Activated CD4-positive, alpha-beta memory T cell treated with anti-CD3 and anti-CD28 coated beads, Interleukin-2, amount 10 ng/mL, durations not matched to agents 7 days and 5 days (primary cell): ENCODE measurements at regions not wholly inside any gene's neighbourhood (a gene's known extent, or its start where the extent isn't known, plus 50 kb on each side); places are given as distances from the start of the nearest gene placed in this dataset.
"Not testable (repeated sequence)": the region's sequence is repeated elsewhere in the genome, so short reads cannot be mapped to it uniquely, and the experiment has no call there.

Experiments
- CTCF ChIA-PET: fragments of 350-600 bp; sonication (Branson Sonifier 250); formaldehyde crosslinking; loops from one replicate; lab custom pipeline; 2021; ENCODE audit warnings: antibody characterized with exemption, inconsistent platforms; lab: Charles Lee
- POLR2A ChIA-PET: fragments of 350-600 bp; sonication (Branson Sonifier 250); formaldehyde crosslinking; loops from one replicate; lab custom pipeline; 2021; ENCODE audit warnings: antibody characterized with exemption; lab: Charles Lee
- DNase-seq: peaks from one replicate; pipeline ENCODE4 v3.0.0-alpha.2; 2020
- H3K27ac Mint-ChIP-seq: one replicate; pipeline ENCODE4 v1.8.0; 2021; ENCODE audit warnings: mild to moderate bottlenecking, mixed read lengths
- H3K27me3 Mint-ChIP-seq: one replicate; pipeline ENCODE4 v1.8.0; 2021; ENCODE audit warnings: mixed read lengths
- H3K36me3 Mint-ChIP-seq: one replicate; pipeline ENCODE4 v1.8.0; 2021; ENCODE audit warnings: low read depth, mixed read lengths
- H3K4me1 Mint-ChIP-seq: one replicate; pipeline ENCODE4 v1.8.0; 2021; ENCODE audit warnings: mixed read lengths
- H3K4me3 Mint-ChIP-seq: one replicate; pipeline ENCODE4 v1.8.0; 2021; ENCODE audit warnings: mild to moderate bottlenecking, mixed read lengths
- H3K9me3 Mint-ChIP-seq: one replicate; pipeline ENCODE4 v1.8.0; 2021; ENCODE audit warnings: mixed read lengths

GRCh38 chrX:3785822-3786221 lies 72.4 kb upstream of the PRKX start:
- CTCF ChIA-PET, H3K4me3 Mint-ChIP-seq, H3K36me3 Mint-ChIP-seq, H3K4me1 Mint-ChIP-seq, POLR2A ChIA-PET, DNase-seq, H3K27me3 Mint-ChIP-seq, H3K27ac Mint-ChIP-seq: not testable (repeated sequence)
- peaks cover 12% of the 10 kb centered on the region for H3K9me3 Mint-ChIP-seq

- Mint-ChIP-seq H3K4me1 (peaks cover 14% of the 10 kb centered on the region), H3K27ac (no peak overlapping the region), H3K9me3 (peaks cover 9% of the 10 kb centered on the region), H3K36me3 (no peaks in the 10 kb centered on the region), H3K4me3 (no peak overlapping the region), H3K27me3 (no peaks in the 10 kb centered on the region)
- DNase-seq: no peak
- ChIA-PET CTCF (no interaction called here), POLR2A (no interaction called here)
Measured at GRCh38 chrX:3780564-3780963, 67.1 kb upstream of the PRKX start.

DNA sequence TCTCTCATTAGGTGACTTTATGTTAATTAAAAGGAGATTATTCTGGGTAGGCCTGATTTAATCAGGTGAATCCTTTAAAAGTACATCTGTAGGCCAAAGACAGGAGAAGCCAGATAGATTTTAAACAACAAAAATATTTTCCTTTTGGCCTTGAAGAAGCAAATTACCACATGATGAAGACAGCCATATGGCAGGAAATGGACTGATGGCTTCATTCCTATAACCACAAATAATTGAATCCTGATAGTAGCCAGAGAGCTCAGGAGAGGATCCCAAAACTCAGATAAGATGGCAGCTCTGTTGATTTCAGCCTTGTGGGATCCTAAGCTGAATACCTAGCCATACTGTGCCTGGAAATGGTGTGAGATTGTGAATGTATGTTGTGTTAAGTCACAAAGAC lies 66.1 kb upstream of the PRKX start:
- ChIA-PET POLR2A (no interaction called here), CTCF (no interaction called here)
- Mint-ChIP-seq H3K27ac (no peak overlapping the region), H3K36me3 (no peaks in the 10 kb centered on the region), H3K27me3 (no peaks in the 10 kb centered on the region), H3K9me3 (peaks cover 8% of the 10 kb centered on the region), H3K4me3 (no peak overlapping the region), H3K4me1 (peaks cover 14% of the 10 kb centered on the region)
- no peak for DNase-seq

- ChIA-PET POLR2A (no interaction called here), CTCF (interaction anchor here (0.7 kb wide), 1 partner anchor 41 kb away, joined by 3 read pairs; no protein-coding TSS in a partner anchor)
- Mint-ChIP-seq H3K4me3 (no peak overlapping the region), H3K27ac (no peak overlapping the region), H3K4me1 (peaks cover 14% of the 10 kb centered on the region), H3K9me3 (peaks cover 3% of the 10 kb centered on the region), H3K36me3 (no peaks in the 10 kb centered on the region), H3K27me3 (peaks cover 4% of the 10 kb centered on the region)
- DNase-seq: no peak
Measured at GRCh38 chrX:3777416-3777815, 64.0 kb upstream of the PRKX start.

GRCh38 chrX:3771766-3772165 lies 58.3 kb upstream of the PRKX start:
- CTCF ChIA-PET: no interaction called here
- Mint-ChIP-seq H3K9me3 (peaks cover 3% of the 10 kb centered on the region), H3K4me3 (no peak overlapping the region), H3K27me3 (peaks cover 6% of the 10 kb centered on the region), H3K4me1 (peaks cover 5% of the 10 kb centered on the region), H3K27ac (no peak overlapping the region), H3K36me3 (no peaks in the 10 kb centered on the region)
- DNase-seq: no peak
- POLR2A ChIA-PET: no interaction called here

DNA sequence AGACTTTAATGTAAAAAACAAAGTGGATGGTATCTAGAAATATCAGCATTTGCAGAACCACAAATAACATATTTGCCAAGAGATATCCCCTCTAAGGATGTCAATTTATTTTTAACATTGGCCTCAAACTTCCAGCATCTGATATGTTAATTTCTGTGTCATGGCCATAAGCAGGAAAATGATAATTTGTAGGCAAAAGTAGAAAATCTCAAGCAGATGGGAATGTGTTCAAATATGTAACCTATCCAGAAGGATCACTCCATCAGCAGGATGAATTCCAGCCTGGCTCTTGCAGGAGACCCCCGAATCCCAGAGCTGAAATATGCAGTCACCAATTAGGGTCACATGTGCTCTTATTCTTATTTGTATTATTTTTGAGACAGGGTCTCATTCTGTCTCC lies 55.4 kb upstream of the PRKX start:
- H3K9me3 Mint-ChIP-seq: peaks cover under 1% of the 10 kb centered on the region
- ChIA-PET POLR2A (no interaction called here), CTCF (no interaction called here)
- DNase-seq: no peak
- peaks cover 8% of the 10 kb centered on the region for H3K27me3 Mint-ChIP-seq
- peaks cover 5% of the 10 kb centered on the region for H3K4me1 Mint-ChIP-seq
- peaks cover 3% of the 10 kb centered on the region for H3K36me3 Mint-ChIP-seq
- no peak overlapping the region for H3K4me3 Mint-ChIP-seq
- H3K27ac Mint-ChIP-seq: no peak overlapping the region
